Prostate gland (tissue), 2 donors: ENCODE measurements at regions not wholly inside any gene's neighbourhood (a gene's known extent, or its start where the extent isn't known, plus 50 kb on each side); places are given as distances from the start of the nearest gene placed in this dataset.

Experiments used
- DNase-seq: peaks from one replicate; pipeline ENCODE4 v3.0.0-alpha.2; 2019; ENCODE audit warnings: low spot score
- H3K27ac ChIP-seq, 2 donors: fragments of 200-600 bp; sonication (generic); 2 replicates each; pipeline ENCODE4 v1.5.1; 2017 to 2019
- H3K27me3 ChIP-seq: fragments of 200-600 bp; sonication (generic); replicated peaks from 2 replicates; pipeline ENCODE4 v1.5.1; 2019; ENCODE audit not compliant: insufficient read depth
- H3K36me3 ChIP-seq, 2 donors: fragments of 200-600 bp; sonication (generic); 1 replicate in 1 of 2; 2 replicates in 1 of 2; pipeline versions ENCODE4 v1.5.1 to v1.8.1; 2017 to 2019
- H3K4me1 ChIP-seq: fragments of 200-600 bp; sonication (generic); replicated peaks from 2 replicates; pipeline ENCODE4 v1.5.1; 2019
- H3K4me3 ChIP-seq, 2 donors: fragments of 200-600 bp; sonication (generic); 2 replicates each; pipeline ENCODE4 v1.5.1; 2017 to 2019
- H3K9me3 ChIP-seq: fragments of 200-600 bp; sonication (generic); 2 replicates; pipeline ENCODE4 v1.5.1; 2017
- CTCF ChIP-seq, 4 experiments: fragments of 200-600 bp in 2 of 4; fragments of 450-650 bp in 2 of 4; sonication (generic) in 2 of 4; IDR thresholded peaks; 1 replicate in 3 of 4; 2 replicates in 1 of 4; pipeline ENCODE4 v1.5.1; 2016 to 2019; ENCODE audit warnings: antibody characterized with exemption in 4 of 4, mild to moderate bottlenecking in 2 of 4, moderate library complexity in 2 of 4
- POLR2A ChIP-seq: fragments of 450-650 bp; IDR thresholded peaks from one replicate; pipeline ENCODE4 v1.6.1; 2016; ENCODE audit warnings: antibody characterized with exemption, mild to moderate bottlenecking
- POLR2AphosphoS5 ChIP-seq: sonication (generic); formaldehyde crosslinking; IDR thresholded peaks from one replicate; pipeline ENCODE4 v1.6.1; 2017; ENCODE audit warnings: antibody characterized with exemption
- WGBS: methylation state at CpG from one replicate; pipeline ENCODE4 v1.1.5; 2018; 5-methylcytosine and 5-hydroxymethylcytosine counted together
- intact Hi-C: fragments of 100-400 bp; cut with DNase I; formaldehyde crosslinking; loops from one replicate; pipeline ENCODE4 v1.14.2; 2022

GRCh38 chr5:10124287-10124686 is 125.4 kb downstream of the ATPSCKMT start:
- H3K4me3 ChIP-seq: no peak overlapping the region
- WGBS: 57% methylated on average over 9 of the region's 9 CpGs
- no peaks in the 10 kb centered on the region for H3K27me3 ChIP-seq
- H3K9me3 ChIP-seq: no peaks in the 10 kb centered on the region
- TF ChIP-seq CTCF (IDR thresholded peaks at IDR 0.05): no peak
- TF ChIP-seq POLR2AphosphoS5: no peak
- TF ChIP-seq POLR2A: no peak
- H3K36me3 ChIP-seq: no peaks in the 10 kb centered on the region
- DNase-seq: no peak
- no peaks in the 10 kb centered on the region for H3K4me1 ChIP-seq
- intact Hi-C loops: no loop called here
- no peak overlapping the region for H3K27ac ChIP-seq

GRCh38 chr5:10123254-10123989 is 126.3 kb downstream of the ATPSCKMT start:
- intact Hi-C loops: no loop called here
- Histone ChIP-seq H3K9me3 (no peaks in the 10 kb centered on the region), H3K27me3 (no peaks in the 10 kb centered on the region), H3K4me1 (no peaks in the 10 kb centered on the region), H3K36me3 (no peaks in the 10 kb centered on the region), H3K27ac (no peak overlapping the region), H3K4me3 (no peak overlapping the region)
- no peak for TF ChIP-seq POLR2AphosphoS5
- TF ChIP-seq POLR2A: no peak
- DNase-seq: no peak
- WGBS: 50% methylated on average over 7 of the region's 7 CpGs

GRCh38 chr5:10122076-10122726 is 127.5 kb downstream of the ATPSCKMT start:
- TF ChIP-seq POLR2AphosphoS5 (no peak), CTCF (IDR thresholded peaks at IDR 0.05) (no peak), POLR2A (no peak)
- Histone ChIP-seq H3K27ac (no peak overlapping the region), H3K27me3 (no peaks in the 10 kb centered on the region), H3K36me3 (no peaks in the 10 kb centered on the region), H3K4me3 (no peak overlapping the region), H3K9me3 (no peaks in the 10 kb centered on the region), H3K4me1 (peaks cover 4% of the 10 kb centered on the region)
- 78% methylated on average over 1 of the region's 1 CpG for WGBS
- intact Hi-C loops: no loop called here
- no peak for DNase-seq

- no peaks in the 10 kb centered on the region for H3K36me3 ChIP-seq
- intact Hi-C loops: no loop called here
- TF ChIP-seq POLR2AphosphoS5 (no peak), CTCF (IDR thresholded peaks at IDR 0.05) (no peak), POLR2A (no peak)
- peaks cover 4% of the 10 kb centered on the region for H3K4me1 ChIP-seq
- no peaks in the 10 kb centered on the region for H3K9me3 ChIP-seq
- no peak overlapping the region for H3K27ac ChIP-seq
- H3K4me3 ChIP-seq: no peak overlapping the region
- WGBS: over 99% methylated on average over 7 of the region's 7 CpGs
- no peak for DNase-seq
- H3K27me3 ChIP-seq: no peaks in the 10 kb centered on the region
Measured at GRCh38 chr5:10120934-10121333, 128.8 kb downstream of the ATPSCKMT start.

GRCh38 chr5:10118150-10118549 is 131.5 kb downstream of the ATPSCKMT start:
- peak; percentile 86 for TF ChIP-seq POLR2AphosphoS5
- no peak for TF ChIP-seq POLR2A
- TF ChIP-seq CTCF (IDR thresholded peaks at IDR 0.05): no peak
- intact Hi-C loops: no loop called here
- peak; percentile 42 for DNase-seq

More at GRCh38 chr5:10118150-10118549, 131.5 kb downstream of the ATPSCKMT start:
- Histone ChIP-seq H3K27me3 (no peaks in the 10 kb centered on the region), H3K9me3 (no peaks in the 10 kb centered on the region), H3K36me3 (no peaks in the 10 kb centered on the region), H3K4me1 (peaks cover 4% of the 10 kb centered on the region), H3K4me3 (no peak overlapping the region), H3K27ac (no peak overlapping the region)
